ENCODE measurements at regions not wholly inside any gene's neighbourhood (a gene's known extent, or its start where the extent isn't known, plus 50 kb on each side); places are given as distances from the start of the nearest gene placed in this dataset.
A peak's percentile ranks its signal among the peaks of the same experiment; 100 is the strongest.

DNA sequence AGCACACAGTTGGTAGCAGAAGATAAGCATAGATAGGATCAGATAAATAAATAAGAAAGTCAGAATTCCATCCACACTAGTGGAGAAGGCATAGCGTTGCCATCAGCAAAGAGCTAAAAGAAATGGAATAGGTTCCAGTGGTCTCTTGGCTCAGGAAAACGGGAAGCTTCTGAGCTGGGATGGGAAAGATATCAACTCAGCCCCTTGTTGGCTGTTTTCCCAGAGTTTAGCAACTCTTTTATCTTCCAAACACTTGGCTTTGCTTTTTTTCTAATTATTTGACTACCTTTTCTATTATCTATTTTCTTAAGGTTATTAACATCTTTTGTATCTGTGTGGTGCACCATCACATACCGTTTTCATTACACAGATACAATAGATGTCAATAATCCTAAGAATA lies 445.7 kb upstream of the TRPC7 start:
- DNase-seq (ENCODE audit: low spot score) = no peak

DNA sequence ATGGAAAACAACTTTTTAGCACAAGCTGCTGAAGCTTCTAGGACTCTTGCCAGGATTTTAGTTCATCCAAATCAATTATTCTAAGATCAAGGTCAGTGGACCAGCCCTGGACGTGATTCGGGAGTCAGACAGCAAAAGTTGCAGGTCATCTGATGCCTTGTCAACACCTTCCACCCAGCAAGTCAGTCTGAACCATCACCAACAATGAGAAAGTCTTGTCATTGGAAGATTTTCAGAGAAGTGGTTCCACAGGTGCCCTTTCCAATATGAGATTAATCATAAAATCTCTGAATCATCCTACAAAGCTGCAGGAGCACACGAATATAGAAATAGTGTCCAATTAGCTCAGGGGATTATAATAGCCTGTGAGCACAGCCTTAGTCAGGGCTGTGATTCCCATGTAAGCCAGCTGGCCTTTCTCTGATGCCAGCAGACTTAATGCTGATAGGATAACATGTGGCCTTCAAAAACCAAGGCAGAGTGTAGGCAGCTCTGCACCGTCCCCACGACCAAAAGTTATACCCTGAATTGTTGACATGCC lies 445.0 kb upstream of the TRPC7 start:
- DNase-seq (ENCODE audit: low spot score) = no peak

DNA sequence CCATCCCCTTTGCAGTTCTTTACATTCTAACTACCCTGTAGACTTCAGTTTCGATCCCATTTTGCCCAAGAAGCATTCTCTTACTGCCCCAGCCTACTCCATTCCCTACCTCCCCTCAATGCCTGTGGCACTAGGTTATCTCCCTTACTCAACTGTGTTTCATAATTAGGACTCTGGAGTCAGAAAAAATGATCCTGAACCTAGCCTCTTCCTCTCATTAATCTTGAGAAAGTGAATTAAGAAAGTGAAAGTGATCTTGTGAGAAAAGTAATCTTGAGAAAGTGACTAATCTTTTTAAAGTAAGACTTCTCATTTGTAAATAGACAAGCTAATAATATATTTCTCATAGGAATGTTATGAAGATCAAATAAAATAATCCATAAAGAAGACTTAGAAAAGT lies 444.0 kb upstream of the TRPC7 start:
- no peak for DNase-seq (ENCODE audit: low spot score)

DNA sequence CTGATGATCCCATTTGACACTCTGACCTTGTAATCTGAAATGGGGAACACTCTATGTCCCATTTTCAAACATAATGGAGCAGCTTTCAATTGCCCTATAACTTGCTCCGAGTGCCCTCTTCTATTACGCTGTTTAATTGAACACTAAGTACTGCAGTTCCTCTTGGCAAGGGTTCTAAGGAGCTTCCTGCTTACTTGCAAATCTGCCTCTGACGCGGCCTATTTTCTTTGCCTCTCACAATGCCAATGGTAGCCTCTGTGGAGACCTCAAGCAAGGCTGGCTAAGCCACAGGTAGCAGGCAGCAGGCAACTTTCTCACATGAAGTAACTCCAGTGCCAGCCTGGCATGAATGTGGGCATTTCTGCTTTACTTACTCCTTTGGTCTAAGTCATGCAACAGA lies 443.4 kb upstream of the TRPC7 start:
- no peak for DNase-seq (ENCODE audit: low spot score)

DNA sequence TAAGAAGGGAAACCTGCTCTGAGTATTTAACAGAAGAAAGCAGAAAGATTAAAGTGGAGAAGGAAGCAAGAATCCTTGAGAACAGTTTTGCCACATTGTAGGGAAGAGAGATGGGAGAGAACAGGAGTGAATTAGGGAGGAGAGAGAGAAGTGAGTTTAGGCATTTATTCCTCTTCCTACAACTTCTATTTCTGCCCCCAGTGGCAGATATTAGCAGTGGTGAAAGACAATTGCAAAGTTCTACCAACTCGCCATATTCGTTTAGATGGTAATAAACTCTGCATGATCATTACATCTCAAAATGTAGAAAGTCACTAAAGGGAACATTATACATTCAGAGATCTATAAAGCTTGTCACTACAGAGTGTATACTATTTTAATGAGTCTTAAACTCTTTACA lies 440.1 kb upstream of the TRPC7 start:
- DNase-seq (ENCODE audit: low spot score) = no peak

DNA sequence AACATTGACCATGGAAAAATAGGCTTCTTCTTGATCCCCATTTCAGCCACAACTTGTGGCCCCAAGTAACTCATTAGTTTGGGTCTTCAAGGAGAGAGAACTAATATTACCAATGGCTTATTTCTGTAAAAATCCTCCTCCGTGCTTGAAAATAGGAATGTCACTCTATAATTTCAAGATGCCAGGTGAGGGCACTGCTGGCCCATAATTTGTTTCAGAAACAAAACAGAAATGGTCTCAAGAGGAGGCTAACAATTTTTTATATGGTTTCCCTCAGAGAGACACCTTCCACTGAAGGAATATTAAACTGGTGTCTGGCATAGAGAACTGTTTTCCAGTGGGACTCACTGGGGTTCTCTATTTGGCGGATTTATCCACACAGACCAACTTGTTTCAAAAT lies 437.0 kb upstream of the TRPC7 start:
- DNase-seq (ENCODE audit: low spot score) = no peak

DNA sequence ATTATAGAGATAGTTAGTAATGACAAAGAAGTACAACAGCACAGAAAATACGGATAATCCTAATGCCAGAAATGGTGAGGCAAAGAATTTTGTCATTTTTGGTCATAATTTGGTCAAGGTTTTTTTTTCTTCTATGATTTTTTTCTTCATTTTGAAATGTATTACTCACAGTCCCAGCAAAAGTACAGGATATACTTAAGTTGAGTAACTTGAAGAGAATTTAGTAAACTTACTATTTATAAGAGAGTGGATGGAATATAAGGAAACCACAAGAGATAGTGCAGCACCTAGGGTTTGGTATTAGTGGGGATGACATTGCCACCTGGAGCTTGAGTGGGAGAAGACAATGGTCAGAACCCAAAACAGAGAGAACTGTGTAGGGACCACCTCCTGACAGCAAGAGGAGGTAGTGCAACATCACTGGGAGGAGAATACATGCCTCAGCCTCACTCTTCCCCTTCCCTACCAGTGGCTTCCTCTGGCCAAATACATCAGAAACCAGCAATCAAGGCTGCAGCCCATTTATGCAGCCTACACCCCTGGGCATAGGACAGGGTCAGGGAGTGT lies 434.5 kb upstream of the TRPC7 start:
- DNase-seq (ENCODE audit: low spot score) = no peak

DNA sequence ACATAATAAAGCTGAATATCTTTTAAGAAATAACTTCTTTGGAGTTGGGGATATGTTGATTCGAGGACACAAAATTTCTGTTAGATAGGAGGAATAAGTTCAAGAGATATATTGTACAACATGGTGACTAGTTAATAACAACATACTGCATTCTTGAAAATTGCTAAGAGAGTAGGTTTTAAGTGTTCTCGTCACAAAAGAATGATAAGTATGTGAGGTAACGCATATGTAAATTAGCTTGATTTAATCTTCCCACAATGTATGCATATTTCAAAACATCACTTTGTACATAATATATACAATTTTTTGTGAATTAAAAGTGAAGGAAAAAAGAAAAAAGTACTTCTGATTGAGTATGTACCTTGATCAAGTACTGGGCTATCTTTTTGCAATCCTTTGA lies 428.0 kb upstream of the TRPC7 start:
- no peak for DNase-seq (ENCODE audit: low spot score)

DNA sequence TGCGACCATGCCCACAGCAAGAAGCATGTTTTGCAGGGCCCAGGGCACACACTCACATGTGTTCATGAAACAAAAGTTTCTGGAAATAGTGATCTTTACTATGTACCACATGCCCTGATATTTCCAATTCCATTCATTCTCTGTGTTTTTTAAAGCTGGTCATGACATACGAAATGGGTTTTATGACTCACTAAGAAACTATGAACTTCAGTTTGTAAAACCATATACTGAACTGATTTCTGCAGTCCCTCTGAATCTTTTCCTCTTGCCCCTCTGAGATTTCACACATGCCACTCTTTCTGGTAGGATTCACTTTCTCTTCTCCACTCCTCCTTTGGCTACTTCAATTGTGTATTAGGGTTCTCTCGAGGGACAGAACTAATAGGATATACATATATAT lies 416.1 kb upstream of the TRPC7 start:
- DNase-seq (ENCODE audit: low spot score) = no peak

DNA sequence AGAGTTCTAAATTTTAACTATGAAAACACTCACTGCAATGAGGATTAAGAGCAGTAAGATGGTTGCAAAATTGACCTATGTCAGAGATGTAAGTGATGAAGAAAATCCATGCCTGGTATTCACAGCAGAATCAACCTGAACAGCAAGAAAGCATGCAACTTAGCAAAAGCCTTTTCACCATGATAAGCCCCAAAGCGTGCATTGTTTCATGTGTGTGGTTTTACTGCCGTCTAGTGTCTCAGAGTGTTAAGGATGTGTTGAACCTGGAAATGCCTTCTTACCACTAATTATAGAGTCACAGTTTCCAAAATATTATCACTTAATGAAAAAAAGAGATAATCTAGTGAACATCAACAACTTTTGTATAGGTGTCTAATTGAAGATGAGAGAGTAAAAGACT lies 415.2 kb upstream of the TRPC7 start:
- no peak for DNase-seq (ENCODE audit: low spot score)

DNA sequence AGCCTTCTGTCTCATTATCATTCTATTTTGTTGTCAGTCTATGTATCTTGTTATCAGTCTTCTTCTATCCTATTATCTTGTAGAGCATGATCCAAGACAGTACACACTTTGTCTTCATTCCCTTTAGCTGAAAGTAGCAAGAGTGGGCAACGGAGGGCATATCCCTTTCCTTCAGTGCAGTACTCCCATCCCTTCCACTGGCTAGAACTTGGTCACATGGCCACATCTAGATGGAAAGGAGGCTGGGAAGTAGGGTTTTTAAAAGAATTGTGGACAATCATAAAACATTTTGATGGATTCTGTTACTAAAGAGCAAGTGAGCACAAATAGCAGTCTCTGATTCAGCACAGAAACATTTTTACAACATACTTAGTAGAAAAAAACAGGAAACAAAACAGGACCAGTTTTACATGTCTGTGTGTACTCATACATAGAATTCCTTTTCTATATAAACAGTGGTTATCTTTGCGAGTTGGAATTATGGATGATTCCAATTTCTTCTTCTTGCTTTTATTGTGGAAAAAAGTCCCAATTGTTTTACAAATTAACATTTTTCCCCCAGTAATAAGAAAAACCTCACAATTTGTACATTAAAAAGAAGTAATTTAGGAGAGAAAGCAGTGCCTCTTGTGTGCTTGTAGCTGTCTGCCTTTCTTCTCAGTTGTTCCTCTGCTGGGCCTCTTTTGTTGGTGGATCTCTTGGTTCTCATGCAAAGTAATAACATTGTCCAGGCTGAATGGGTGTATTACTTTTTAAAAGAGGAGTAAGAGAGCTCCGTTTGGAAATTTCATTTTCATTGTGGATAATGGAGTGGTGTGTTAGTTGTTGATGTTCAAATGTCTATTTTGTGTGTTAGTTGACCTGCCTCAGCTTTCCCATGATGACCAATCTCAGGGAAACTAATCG lies 410.9 kb upstream of the TRPC7 start:
- no peak for DNase-seq (ENCODE audit: low spot score)

DNA sequence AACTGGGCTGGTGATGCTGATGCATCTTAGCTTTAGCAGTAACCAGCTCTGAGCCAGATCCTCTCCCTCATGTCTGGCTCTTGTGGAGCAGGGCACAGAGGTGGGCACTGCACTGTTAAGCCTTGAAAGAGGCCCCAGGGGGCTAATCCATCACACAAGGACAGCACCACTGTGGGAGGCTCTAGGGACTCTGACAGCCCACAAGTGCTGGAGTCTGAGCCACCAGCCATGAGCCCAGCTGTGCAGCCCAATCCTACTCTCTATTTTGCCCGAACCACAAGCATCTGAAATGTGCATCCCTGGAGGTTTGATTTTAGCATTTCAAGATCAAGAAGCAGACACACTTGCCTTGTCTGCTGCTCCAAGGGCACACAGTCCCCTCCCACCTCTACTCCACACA lies 407.1 kb upstream of the TRPC7 start:
- no peak for DNase-seq (ENCODE audit: low spot score)

DNA sequence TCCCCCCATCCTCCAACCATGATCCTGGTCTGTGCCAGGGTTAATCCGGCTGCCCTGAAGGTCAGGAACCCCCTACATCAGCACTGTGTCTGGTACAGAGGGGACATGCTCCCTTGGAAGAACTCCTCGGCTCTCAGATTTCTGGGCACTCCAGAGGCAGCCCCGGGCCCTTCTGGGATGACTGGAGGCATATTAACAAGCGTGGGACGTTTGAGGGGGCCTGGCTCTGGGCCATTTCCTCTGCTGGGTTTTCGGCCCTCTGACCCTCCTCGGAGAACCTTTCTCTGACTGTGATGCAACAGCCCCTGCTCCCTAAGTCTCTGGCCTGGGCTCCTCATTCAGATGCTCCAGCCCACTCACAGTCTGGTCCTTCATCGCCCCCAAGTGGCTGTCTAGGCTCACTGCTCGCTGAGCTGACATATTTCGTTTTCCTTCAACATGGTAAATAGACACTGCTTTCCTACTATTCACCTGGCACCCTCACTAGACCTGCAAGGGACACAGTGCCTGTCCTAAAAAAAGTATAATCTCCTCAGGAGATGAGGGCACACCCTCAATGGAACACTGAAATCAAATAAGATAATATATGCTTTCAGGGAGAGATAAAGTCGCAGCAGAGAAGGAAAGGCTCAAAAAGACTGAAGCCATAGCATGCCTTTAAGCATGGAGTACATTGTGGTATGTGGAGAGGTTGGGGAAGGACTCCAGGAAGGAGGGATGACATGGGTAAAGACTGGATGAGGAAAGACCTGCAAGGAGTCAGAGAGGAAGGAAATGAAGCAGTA lies 404.7 kb upstream of the TRPC7 start:
- DNase-seq (ENCODE audit: low spot score) = peak; percentile 82

DNA sequence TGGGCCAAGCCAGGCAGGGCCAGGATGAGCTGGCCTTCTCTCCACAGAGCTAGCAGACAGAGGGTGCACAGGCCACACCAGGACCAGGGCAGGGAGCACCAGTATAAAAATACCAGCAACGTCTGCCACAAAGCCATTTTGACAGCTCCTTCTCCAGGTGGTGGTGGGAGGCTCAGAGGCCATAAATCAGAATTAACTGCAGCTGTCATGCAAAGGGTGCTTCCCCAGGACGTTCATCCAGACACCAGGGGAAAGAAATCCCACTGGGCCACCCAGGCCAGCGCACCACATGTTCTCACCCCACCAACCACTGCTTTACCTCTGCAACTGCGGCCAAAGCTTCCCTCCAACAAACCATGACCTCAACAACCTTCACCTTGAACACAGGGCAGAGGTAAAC lies 403.7 kb upstream of the TRPC7 start:
- DNase-seq (ENCODE audit: low spot score) = no peak

DNA sequence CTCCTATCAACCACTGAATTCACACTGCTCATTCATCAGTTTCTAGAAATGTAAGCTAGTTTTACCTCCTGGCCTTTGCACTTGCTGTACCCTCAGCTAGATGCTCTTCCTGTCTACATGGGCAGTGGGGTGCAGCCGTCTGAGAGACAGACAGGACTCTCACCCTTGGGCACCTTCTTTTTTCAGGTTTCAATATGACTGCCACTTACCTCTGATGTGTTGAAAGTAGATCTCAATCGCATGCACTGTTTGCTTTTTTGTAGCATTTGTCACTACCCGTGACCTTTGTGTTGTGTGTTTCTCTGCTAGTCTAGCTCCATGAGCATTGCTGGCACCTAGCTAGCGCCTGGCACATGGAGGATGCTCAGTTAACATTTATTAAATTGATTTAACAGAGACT lies 403.1 kb upstream of the TRPC7 start:
- no peak for DNase-seq (ENCODE audit: low spot score)

DNA sequence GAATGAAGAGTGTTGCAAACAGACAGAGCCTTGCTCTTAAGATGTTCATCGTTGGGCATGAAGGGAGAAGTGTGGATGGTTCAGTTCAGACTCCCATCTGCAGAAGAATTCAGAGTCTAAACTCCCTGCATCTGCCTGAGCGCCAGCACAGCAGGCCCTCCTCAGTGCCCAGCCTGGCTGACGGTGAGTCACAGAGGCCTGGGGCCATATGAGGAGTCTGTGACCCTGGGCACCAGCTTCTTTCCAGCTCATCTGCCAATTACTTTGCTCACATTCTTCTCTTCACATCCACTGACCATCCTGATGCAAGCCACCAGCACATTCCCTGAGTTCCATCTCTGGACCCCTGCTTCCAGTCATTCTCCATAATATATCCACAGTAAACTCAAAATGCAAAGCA lies 401.1 kb upstream of the TRPC7 start:
- no peak for DNase-seq (ENCODE audit: low spot score)

DNA sequence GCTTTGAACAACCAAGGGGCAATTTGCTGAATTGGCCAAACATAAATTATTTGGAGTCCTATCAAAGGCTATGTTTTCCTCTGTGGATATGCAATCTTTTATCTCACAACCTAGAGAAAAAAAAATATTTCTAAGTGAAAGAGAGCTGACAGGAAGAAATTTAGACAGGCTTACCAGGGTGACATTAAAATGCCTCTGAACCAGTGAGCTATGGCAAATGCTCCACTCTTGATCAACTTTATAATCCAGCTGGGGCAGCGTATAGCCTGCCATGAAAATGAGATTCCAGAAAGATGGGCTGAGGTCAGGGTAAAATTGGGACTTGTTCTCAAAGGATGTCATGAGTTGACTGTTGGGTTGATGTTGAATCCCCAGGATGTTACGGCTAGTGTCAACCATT lies 399.3 kb upstream of the TRPC7 start:
- no peak for DNase-seq (ENCODE audit: low spot score)

DNA sequence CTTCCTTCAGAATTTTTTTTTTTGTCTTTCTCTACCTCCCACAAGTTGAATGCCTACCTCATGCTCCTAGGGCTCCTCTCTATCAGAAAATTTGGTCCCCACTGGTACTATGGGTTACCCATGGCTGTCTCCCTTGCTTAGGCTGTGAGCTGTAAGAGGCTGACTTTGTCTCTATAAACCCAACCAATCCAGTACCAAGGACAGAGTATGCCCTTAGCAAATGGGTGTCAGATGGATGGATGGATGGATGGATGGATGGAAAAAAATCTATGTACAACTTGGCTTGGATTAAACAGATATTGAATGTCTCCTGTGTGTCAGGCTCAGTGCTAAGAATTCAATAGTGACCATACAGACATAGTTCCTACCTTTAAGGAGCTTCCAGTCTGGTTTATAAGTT lies 398.2 kb upstream of the TRPC7 start:
- no peak for DNase-seq (ENCODE audit: low spot score)

DNA sequence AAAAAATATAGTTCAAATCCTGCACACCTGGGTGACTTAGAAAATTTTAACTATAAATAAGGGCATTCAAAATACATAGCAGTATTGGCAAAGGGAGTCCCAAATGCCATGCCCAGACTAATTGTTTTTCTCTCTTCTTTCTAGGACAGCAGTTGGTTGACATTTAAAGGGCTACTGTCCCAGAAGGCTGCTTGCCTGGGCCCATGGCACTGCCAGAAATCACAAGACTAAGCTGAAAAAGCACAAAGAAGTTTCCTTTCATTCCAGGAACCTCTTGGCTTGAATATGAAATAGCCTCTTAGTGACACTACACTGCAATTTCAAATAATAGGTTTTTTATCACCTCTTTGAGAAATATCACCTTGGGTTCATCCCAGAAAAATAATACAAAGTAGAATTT lies 388.9 kb upstream of the TRPC7 start:
- no peak for DNase-seq (ENCODE audit: low spot score)

DNA sequence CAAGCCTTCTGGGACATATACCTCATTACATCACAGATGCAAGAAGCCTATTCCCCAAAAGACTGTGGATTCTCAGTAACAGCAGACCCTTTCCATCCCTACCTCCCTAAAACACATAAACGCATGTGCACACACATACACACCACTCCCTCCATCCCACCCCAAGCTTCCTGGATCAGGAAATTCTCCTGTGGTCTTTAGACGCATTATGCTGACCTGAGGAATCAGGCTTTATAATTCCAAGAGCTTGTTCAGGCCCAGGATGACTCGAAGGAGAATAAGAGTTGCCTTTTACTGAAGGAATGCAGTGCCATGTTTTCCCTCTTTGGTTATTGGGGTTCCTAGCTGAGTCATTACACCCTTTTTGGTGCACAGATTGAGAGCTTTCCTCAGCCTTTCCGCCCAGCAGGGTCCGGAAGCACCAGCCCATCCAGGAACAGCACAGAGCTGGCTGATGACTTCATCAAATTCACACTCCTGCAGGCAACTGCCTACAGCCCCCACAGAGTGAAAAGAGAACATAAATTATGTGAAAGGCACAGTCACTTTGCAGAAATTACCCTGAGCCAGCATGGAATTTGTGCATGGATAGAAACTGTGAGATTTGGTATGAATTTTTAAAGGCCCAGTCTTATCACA lies 385.0 kb upstream of the TRPC7 start:
- DNase-seq (ENCODE audit: low spot score) = no peak

DNA sequence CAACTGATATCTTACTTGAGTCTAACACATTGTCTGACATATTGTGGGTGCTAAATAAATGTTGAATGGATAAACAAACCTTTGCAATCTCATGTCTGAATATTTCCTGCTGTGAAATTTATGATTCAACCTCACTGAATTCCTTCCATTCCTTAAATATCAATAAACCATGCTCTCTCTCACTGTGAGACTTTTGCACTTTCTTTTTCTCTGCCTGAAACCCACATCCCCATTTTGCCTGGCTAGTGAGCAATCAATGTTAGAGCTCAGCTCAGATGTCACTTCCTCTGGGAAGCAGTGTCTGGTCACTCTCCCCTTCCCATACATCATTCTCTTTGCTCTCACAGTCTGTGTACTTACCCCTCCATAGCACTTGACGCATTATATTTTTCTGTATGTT lies 383.7 kb upstream of the TRPC7 start:
- DNase-seq (ENCODE audit: low spot score) = no peak

DNA sequence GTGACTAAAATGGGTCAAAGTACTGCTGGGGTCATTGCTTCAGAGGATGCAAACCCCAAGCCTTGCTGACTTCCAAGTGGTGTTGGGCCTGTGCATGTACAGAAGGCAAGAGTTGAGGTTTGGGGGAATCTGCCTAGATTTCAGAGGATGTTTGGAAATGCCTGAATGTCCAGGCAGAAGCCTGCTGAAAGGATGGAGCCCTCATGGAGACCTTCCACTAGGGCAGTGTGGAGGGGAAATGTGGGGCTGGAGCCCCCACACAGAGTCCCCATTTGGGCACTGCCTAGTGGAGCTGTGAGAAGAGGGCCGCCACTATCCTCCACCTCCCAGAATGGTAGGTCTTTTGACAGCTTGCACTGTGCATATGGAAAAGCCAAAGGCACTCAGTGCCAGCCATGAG lies 377.7 kb upstream of the TRPC7 start:
- DNase-seq (ENCODE audit: low spot score) = no peak

Measured in H4 (cell line).